HCT116 (cell line): ENCODE measurements at regions not wholly inside any gene's neighbourhood (a gene's known extent, or its start where the extent isn't known, plus 50 kb on each side); places are given as distances from the start of the nearest gene placed in this dataset.
"Not testable (repeated sequence)": the region's sequence is repeated elsewhere in the genome, so short reads cannot be mapped to it uniquely, and the experiment has no call there.

Experiments used
- ATAC-seq: fragments of 200-7000 bp; cut with Tn5 transposase; 2 replicates; pipeline ENCODE4 v1.9.1; 2020; ENCODE audit warnings: mild to moderate bottlenecking, moderate library complexity
- BruUV-seq: library from RNA; stranded (reverse); fragments of 400-500 nt; replicated peaks from 2 replicates; lab custom pipeline; 2021; lab: Mats Ljungman, UMichigan
- CTCF ChIA-PET: fragments of 300-600 bp; sonication (Branson Sonifier 250); formaldehyde crosslinking; loops from one replicate; lab custom pipeline; 2021; ENCODE audit warnings: antibody characterized with exemption; lab: Charles Lee
- POLR2A ChIA-PET: fragments of 300-600, 350-600 bp; sonication (Branson Sonifier 250); formaldehyde crosslinking; loops from one replicate; lab custom pipeline; 2021; ENCODE audit warnings: antibody characterized with exemption; lab: Charles Lee
- RAD21 ChIA-PET, 2 experiments: fragments of 300-600 bp; sonication (Branson Sonifier 250); formaldehyde crosslinking; loops; one replicate each; lab custom pipeline; 2023; ENCODE audit warnings: low total read pairs in 2 of 2; ENCODE audit not compliant: uncharacterized antibody in 2 of 2, unreplicated experiment in 2 of 2, low non-redundant PET in 1 of 2; lab: Charles Lee
- DNase-seq: peaks from one replicate; pipeline ENCODE4 v3.0.0-alpha.2; 2010; ENCODE audit warnings: low read depth, low spot score
- H2AFZ ChIP-seq: fragments of 200-600 bp; shearing (Covaris generic), sonication (generic); 2 replicates; pipeline ENCODE4 v1.6.1; 2017; ENCODE audit warnings: low read depth, mixed run types, mixed read lengths, antibody characterized with exemption, low read length; ENCODE audit not compliant: poor library complexity, severe bottlenecking
- H3K27ac ChIP-seq: 2 replicates; pipeline ENCODE4 v1.5.1; 2012; ENCODE audit warnings: low read depth, low read length
- H3K27me3 ChIP-seq: fragments of 200-600 bp; sonication (generic); 2 replicates; pipeline ENCODE4 v1.6.1; 2016; ENCODE audit warnings: mixed run types, low read length, mixed read lengths; ENCODE audit not compliant: insufficient read depth
- H3K36me3 ChIP-seq, 2 experiments: fragments of 200-500 bp in 1 of 2; fragments of 200-600 bp in 1 of 2; sonication (Bioruptor generic) in 1 of 2; sonication (generic) in 1 of 2; 2 replicates each; pipeline versions ENCODE4 v1.5.1 to v1.6.1; 2014 to 2016; ENCODE audit warnings: low read length in 2 of 2, inconsistent platforms in 1 of 2, mixed read lengths in 1 of 2, mixed run types in 1 of 2; ENCODE audit not compliant: insufficient read depth in 2 of 2, control insufficient read depth in 1 of 2
- H3K4me1 ChIP-seq, 2 experiments: fragments of 200-600 bp in 1 of 2; sonication (generic) in 1 of 2; 2 replicates each; pipeline versions ENCODE4 v1.5.1 to v1.6.1; 2012 to 2017; ENCODE audit warnings: low read length in 2 of 2, inconsistent platforms in 1 of 2, mild to moderate bottlenecking in 1 of 2, mixed read lengths in 1 of 2, mixed run types in 1 of 2, moderate library complexity in 1 of 2; ENCODE audit not compliant: insufficient read depth in 2 of 2, control insufficient read depth in 1 of 2
- H3K4me2 ChIP-seq: fragments of 200-600 bp; sonication (generic); 2 replicates; pipeline ENCODE4 v1.6.1; 2017; ENCODE audit warnings: mixed run types, low read length, mixed read lengths
- H3K4me3 ChIP-seq, 2 experiments: fragments of 200-600 bp in 1 of 2; sonication (generic) in 1 of 2; replicated peaks in 1 of 2; 2 replicates each; pipeline ENCODE4 v1.5.1; 2011 to 2016; ENCODE audit warnings: low read length in 2 of 2, control low read depth in 1 of 2, low read depth in 1 of 2, mild to moderate bottlenecking in 1 of 2, mixed read lengths in 1 of 2, mixed run types in 1 of 2
- H3K79me2 ChIP-seq: fragments of 200-600 bp; sonication (generic); 2 replicates; pipeline ENCODE4 v1.6.1; 2017; ENCODE audit warnings: mild to moderate bottlenecking, mixed run types, low read length, moderate library complexity, mixed read lengths; ENCODE audit not compliant: insufficient read depth
- H3K9ac ChIP-seq: fragments of 200-600 bp; sonication (generic); 2 replicates; pipeline ENCODE4 v1.6.1; 2016; ENCODE audit warnings: low read length, mixed read lengths
- H3K9me2 ChIP-seq: fragments of 200-600 bp; sonication (generic), shearing (Covaris generic); 2 replicates; pipeline ENCODE4 v1.6.1; 2017; ENCODE audit warnings: mixed run types, mild to moderate bottlenecking, moderate library complexity; ENCODE audit not compliant: insufficient read depth
- H3K9me3 ChIP-seq, 2 experiments: fragments of 200-500 bp in 1 of 2; fragments of 200-600 bp in 1 of 2; sonication (Bioruptor generic) in 1 of 2; sonication (generic) in 1 of 2; 2 replicates each; pipeline ENCODE4 v1.6.1; 2014 to 2017; ENCODE audit warnings: low read length in 2 of 2, mixed read lengths in 2 of 2, inconsistent platforms in 1 of 2, low read depth in 1 of 2, mild to moderate bottlenecking in 1 of 2, mixed run types in 1 of 2, moderate library complexity in 1 of 2; ENCODE audit not compliant: control insufficient read depth in 1 of 2, insufficient read depth in 1 of 2
- H4K20me1 ChIP-seq: fragments of 200-600 bp; sonication (generic), shearing (Covaris generic); 2 replicates; pipeline ENCODE4 v1.6.1; 2017; ENCODE audit warnings: mixed run types, mild to moderate bottlenecking, moderate library complexity; ENCODE audit not compliant: insufficient read depth
- ELF1 ChIP-seq: IDR thresholded peaks from 2 replicates; pipeline ENCODE4 v1.6.1; 2012; ENCODE audit warnings: low read depth, borderline replicate concordance
- FOSL1 ChIP-seq: IDR thresholded peaks from 2 replicates; pipeline ENCODE4 v1.6.1; 2012; ENCODE audit warnings: low read depth
- JUND ChIP-seq: IDR thresholded peaks from 2 replicates; pipeline ENCODE4 v1.6.1; 2012
- SRF ChIP-seq: IDR thresholded peaks from 2 replicates; pipeline ENCODE4 v1.6.1; 2012; ENCODE audit warnings: low read depth
- YY1 ChIP-seq: IDR thresholded peaks from 2 replicates; pipeline ENCODE4 v1.6.1; 2011; ENCODE audit warnings: low read length, low read depth, moderate library complexity, mild to moderate bottlenecking; ENCODE audit not compliant: insufficient replicate concordance; ENCODE audit errors: extremely low read depth
- intact Hi-C: fragments of 100-400 bp; cut with micrococcal nuclease; formaldehyde crosslinking; loops from 2 replicates; pipeline ENCODE4 v1.10.0; 2022

- Histone ChIP-seq H3K4me3 (no peak overlapping the region), H4K20me1 (no peaks in the 10 kb centered on the region), H3K27me3 (no peaks in the 10 kb centered on the region), H3K36me3 (no peaks in the 10 kb centered on the region), H3K4me1 (no peaks in the 10 kb centered on the region), H3K79me2 (no peaks in the 10 kb centered on the region), H2AFZ (no peak overlapping the region), H3K9me3 (no peaks in the 10 kb centered on the region), H3K9ac (no peak overlapping the region), H3K9me2 (no peaks in the 10 kb centered on the region), H3K27ac (no peak overlapping the region), H3K4me2 (no peak overlapping the region)
- CTCF ChIA-PET = no interaction called here
- BruUV-seq = no TSS peak
- intact Hi-C loops = no loop called here
- TF ChIP-seq JUND (no peak), YY1 (no peak), FOSL1 (no peak), SRF (no peak), ELF1 (no peak)
- POLR2A ChIA-PET = no interaction called here
- no peak for DNase-seq
- ATAC-seq = no peak
- RAD21 ChIA-PET = no interaction called here
Measured at GRCh38 chr4:116272336-116272735, 813.0 kb downstream of the TRAM1L1 start.

- H4K20me1 ChIP-seq, ATAC-seq, H2AFZ ChIP-seq, H3K27ac ChIP-seq, H3K9me2 ChIP-seq, BruUV-seq, DNase-seq, intact Hi-C loops, H3K27me3 ChIP-seq, RAD21 ChIA-PET, H3K4me3 ChIP-seq, CTCF ChIA-PET, H3K4me2 ChIP-seq, POLR2A ChIA-PET, H3K9me3 ChIP-seq, H3K79me2 ChIP-seq, H3K9ac ChIP-seq, H3K36me3 ChIP-seq, H3K4me1 ChIP-seq: not testable (repeated sequence)
Measured at GRCh38 chr4:116260931-116261330, 824.4 kb downstream of the TRAM1L1 start.
